ENCODE measurements at regions not wholly inside any gene's neighbourhood (a gene's known extent, or its start where the extent isn't known, plus 50 kb on each side); places are given as distances from the start of the nearest gene placed in this dataset.

GRCh38 chr15:69526081-69527061, 73.8 kb downstream of the RPLP1 start:
- Histone ChIP-seq H3K36me3 (no peaks in the 10 kb centered on the region), H3K27ac (peak overlapping the region in 3 of 4 donors; percentile 21 to 41 (median 27)), H3K9me3 (no peaks in the 10 kb centered on the region), H3K27me3 (no peaks in the 10 kb centered on the region), H3K4me3 (no peak overlapping the region), H3K4me1 (peaks cover 0 to 7% (median 5%) of the 10 kb centered on the region in 4 donors)
- intact Hi-C loops (cut with DNase I): no loop called here
- WGBS, 2 donors: 77 to 79% methylated on average over 17 of the region's 17 CpGs
- TF ChIP-seq POLR2AphosphoS5 (IDR thresholded peaks at IDR 0.05) (no peak), CTCF (IDR thresholded peaks at IDR 0.05) (no peak), POLR2A (IDR thresholded peaks at IDR 0.05) (no peak), EP300 (IDR thresholded peaks at IDR 0.05) (no peak)
- DNase-seq: no peak

- H3K4me3 ChIP-seq: no peak overlapping the region
- no peak for DNase-seq
- H3K9me3 ChIP-seq: no peaks in the 10 kb centered on the region
- intact Hi-C loops (cut with DNase I): no loop called here
- TF ChIP-seq POLR2A (IDR thresholded peaks at IDR 0.05) (no peak), EP300 (IDR thresholded peaks at IDR 0.05) (no peak), CTCF (IDR thresholded peaks at IDR 0.05) (no peak), POLR2AphosphoS5 (IDR thresholded peaks at IDR 0.05) (no peak)
- H3K27ac ChIP-seq: no peak overlapping the region
- 88 to 90% methylated on average over 5 of the region's 5 CpGs for whole genome bisulfite sequencing, 2 donors
- H3K36me3 ChIP-seq: no peaks in the 10 kb centered on the region
- H3K27me3 ChIP-seq: no peaks in the 10 kb centered on the region
- H3K4me1 ChIP-seq: peaks cover 0 to 15% (median 14%) of the 10 kb centered on the region in 4 donors
Observed at GRCh38 chr15:69529141-69529540, 76.5 kb downstream of the RPLP1 start.

GRCh38 chr15:69529961-69530633, 77.5 kb downstream of the RPLP1 start:
- no peaks in the 10 kb centered on the region for H3K27me3 ChIP-seq
- intact Hi-C loops (cut with DNase I): no loop called here
- TF ChIP-seq POLR2A (IDR thresholded peaks at IDR 0.05): no peak
- no peak for TF ChIP-seq EP300 (IDR thresholded peaks at IDR 0.05)
- no peak for TF ChIP-seq POLR2AphosphoS5 (IDR thresholded peaks at IDR 0.05)
- TF ChIP-seq CTCF (IDR thresholded peaks at IDR 0.05): no peak
- WGBS, 2 donors: 71 to 72% methylated on average over 6 of the region's 6 CpGs
- no peaks in the 10 kb centered on the region for H3K9me3 ChIP-seq
- H3K4me3 ChIP-seq: no peak overlapping the region
- peaks cover 0 to 15% (median 14%) of the 10 kb centered on the region in 4 donors for H3K4me1 ChIP-seq
- H3K36me3 ChIP-seq: no peaks in the 10 kb centered on the region
- H3K27ac ChIP-seq: no peak overlapping the region
- DNase-seq: no peak

- Histone ChIP-seq H3K9me3 (no peaks in the 10 kb centered on the region), H3K27me3 (no peaks in the 10 kb centered on the region), H3K4me1 (peaks cover 0 to 15% (median 14%) of the 10 kb centered on the region in 4 donors), H3K36me3 (no peaks in the 10 kb centered on the region), H3K27ac (peak overlapping the region in 3 of 4 donors; percentile 0 to 34 (median 32)), H3K4me3 (no peak overlapping the region)
- no peak for DNase-seq
- intact Hi-C loops (cut with DNase I): no loop called here
- WGBS, 2 donors: 84 to 91% methylated on average over 13 of the region's 13 CpGs
- no peak for TF ChIP-seq CTCF (IDR thresholded peaks at IDR 0.05)
- TF ChIP-seq POLR2A (IDR thresholded peaks at IDR 0.05): no peak
Observed at GRCh38 chr15:69530991-69531664, 78.5 kb downstream of the RPLP1 start.

All from sigmoid colon (tissue), 6 donors.